ENCODE measurements at regions not wholly inside any gene's neighbourhood (a gene's known extent, or its start where the extent isn't known, plus 50 kb on each side); places are given as distances from the start of the nearest gene placed in this dataset.

DNA sequence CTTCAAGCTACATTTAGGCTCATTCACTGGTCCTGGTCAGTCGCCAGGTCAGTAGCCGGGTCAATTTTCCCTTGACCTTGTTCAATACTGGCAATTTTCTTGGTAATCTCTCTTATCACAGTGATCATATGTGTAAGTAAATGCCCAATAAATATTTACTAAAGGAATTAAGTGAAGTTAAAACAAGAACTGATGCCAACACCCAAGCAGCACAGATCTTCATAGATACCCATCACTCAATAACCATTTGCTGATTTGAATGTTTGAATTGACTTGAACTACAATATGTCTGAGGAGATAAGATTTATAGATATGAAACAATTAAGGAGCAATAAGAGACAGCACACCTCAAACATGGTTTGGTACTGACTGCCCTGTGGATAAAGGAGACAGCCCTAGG lies 100.8 kb upstream of the PREP start:
- no peaks in the 10 kb centered on the region for H3K79me1 ChIP-seq (replicated peaks; ENCODE audit: low read length, poor library complexity, severe bottlenecking)
- no peaks in the 10 kb centered on the region for H3K9me3 ChIP-seq (ENCODE audit: control insufficient read depth, low read length)
- no peak overlapping the region for H3K4me2 ChIP-seq (ENCODE audit: low read length, poor library complexity, severe bottlenecking)
- H3K27me3 ChIP-seq (ENCODE audit: control insufficient read depth in 1 of 2, insufficient read depth in 1 of 2, low read length in 2 of 2), result no peaks in the 10 kb centered on the region
- WGBS, result no CpG with 5 or more reads among the region's 2 CpGs
- no peak overlapping the region for H3K23ac ChIP-seq (ENCODE audit: low read length in 2 of 2)
- H2AK5ac ChIP-seq (ENCODE audit: low read length, severe bottlenecking), result no peak overlapping the region
- H3K9ac ChIP-seq (ENCODE audit: low read length), result no peak overlapping the region
- H2BK12ac ChIP-seq (ENCODE audit: low read length in 2 of 2), result no peak overlapping the region
- no peak overlapping the region for H4K8ac ChIP-seq (ENCODE audit: low read length)
- H2BK5ac ChIP-seq (ENCODE audit: low read depth, low read length, poor library complexity, severe bottlenecking), result no peak overlapping the region
- no peaks in the 10 kb centered on the region for H3K36me3 ChIP-seq (ENCODE audit: control insufficient read depth in 1 of 2, insufficient read depth in 2 of 2, low read depth in 1 of 2, low read length in 2 of 2)
- no peak overlapping the region for H3K18ac ChIP-seq (ENCODE audit: low read depth in 1 of 2, low read length in 2 of 2)
- no peak overlapping the region for H2AFZ ChIP-seq (ENCODE audit: low read depth, low read length)
- no peak overlapping the region for H4K91ac ChIP-seq (ENCODE audit: low read length)
- H3K4me3 ChIP-seq (ENCODE audit: insufficient read depth in 1 of 2, low read depth in 1 of 2, low read length in 2 of 2), result no peak overlapping the region
- H3K27ac ChIP-seq (ENCODE audit: low read length, poor library complexity, severe bottlenecking), result no peak overlapping the region
- no peak for DNase-seq
- H2BK120ac ChIP-seq (ENCODE audit: low read depth, low read length), result no peak overlapping the region
- no peak overlapping the region for H2BK15ac ChIP-seq (ENCODE audit: low read depth, poor library complexity, severe bottlenecking)
- H3K14ac ChIP-seq (ENCODE audit: low read length in 2 of 2), result no peak overlapping the region
- H3K4me1 ChIP-seq (ENCODE audit: control insufficient read depth, insufficient read depth, low read depth, low read length), result no peaks in the 10 kb centered on the region
- no peak overlapping the region for H3K4ac ChIP-seq (ENCODE audit: low read depth in 1 of 2, low read length in 2 of 2)

DNA sequence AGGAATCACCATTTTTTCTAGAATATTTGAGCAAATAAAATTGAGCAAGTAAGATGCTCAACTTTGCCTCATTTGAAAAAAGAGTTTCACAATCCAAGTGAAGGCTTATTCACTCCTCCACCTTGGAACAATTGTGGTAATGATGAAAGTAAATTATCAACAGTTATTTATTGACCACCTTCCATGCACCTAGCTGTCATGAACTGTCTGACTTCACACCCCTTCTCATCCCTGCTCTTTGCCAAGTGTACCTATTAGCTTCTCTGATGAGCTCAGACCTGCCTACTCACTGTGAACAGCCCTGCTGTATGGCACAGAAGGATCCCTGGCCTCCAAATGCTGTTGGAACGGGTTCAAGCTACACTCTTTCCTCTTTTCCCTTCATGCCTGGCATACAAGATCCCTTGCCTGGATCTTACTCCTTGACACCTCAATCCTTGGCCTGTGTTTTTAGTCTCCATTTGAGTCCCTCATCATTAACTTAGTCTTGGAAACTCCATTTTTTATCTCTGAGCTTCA lies 99.0 kb upstream of the PREP start:
- H3K4me2 ChIP-seq (ENCODE audit: low read length, poor library complexity, severe bottlenecking), result no peak overlapping the region
- no peak overlapping the region for H4K91ac ChIP-seq (ENCODE audit: low read length)
- H3K14ac ChIP-seq (ENCODE audit: low read length in 2 of 2), result no peak overlapping the region
- WGBS, result 96% methylated on average over 1 of the region's 1 CpG
- no peak overlapping the region for H2BK5ac ChIP-seq (ENCODE audit: low read depth, low read length, poor library complexity, severe bottlenecking)
- no peak overlapping the region for H3K9ac ChIP-seq (ENCODE audit: low read length)
- no peak overlapping the region for H3K4ac ChIP-seq (ENCODE audit: low read depth in 1 of 2, low read length in 2 of 2)
- no peak overlapping the region for H4K8ac ChIP-seq (ENCODE audit: low read length)
- no peaks in the 10 kb centered on the region for H3K9me3 ChIP-seq (ENCODE audit: control insufficient read depth, low read length)
- H3K27ac ChIP-seq (ENCODE audit: low read length, poor library complexity, severe bottlenecking), result no peak overlapping the region
- no peaks in the 10 kb centered on the region for H3K4me1 ChIP-seq (ENCODE audit: control insufficient read depth, insufficient read depth, low read depth, low read length)
- H3K23ac ChIP-seq (ENCODE audit: low read length in 2 of 2), result no peak overlapping the region
- H2AFZ ChIP-seq (ENCODE audit: low read depth, low read length), result no peak overlapping the region
- no peak overlapping the region for H2BK12ac ChIP-seq (ENCODE audit: low read length in 2 of 2)
- no peak overlapping the region for H2BK120ac ChIP-seq (ENCODE audit: low read depth, low read length)
- no peak overlapping the region for H3K4me3 ChIP-seq (ENCODE audit: insufficient read depth in 1 of 2, low read depth in 1 of 2, low read length in 2 of 2)
- H3K79me1 ChIP-seq (replicated peaks; ENCODE audit: low read length, poor library complexity, severe bottlenecking), result no peaks in the 10 kb centered on the region
- H3K36me3 ChIP-seq (ENCODE audit: control insufficient read depth in 1 of 2, insufficient read depth in 2 of 2, low read depth in 1 of 2, low read length in 2 of 2), result no peaks in the 10 kb centered on the region
- H3K18ac ChIP-seq (ENCODE audit: low read depth in 1 of 2, low read length in 2 of 2), result no peak overlapping the region
- no peak overlapping the region for H2AK5ac ChIP-seq (ENCODE audit: low read length, severe bottlenecking)
- DNase-seq, result no peak
- no peaks in the 10 kb centered on the region for H3K27me3 ChIP-seq (ENCODE audit: control insufficient read depth in 1 of 2, insufficient read depth in 1 of 2, low read length in 2 of 2)
- no peak overlapping the region for H2BK15ac ChIP-seq (ENCODE audit: low read depth, poor library complexity, severe bottlenecking)

DNA sequence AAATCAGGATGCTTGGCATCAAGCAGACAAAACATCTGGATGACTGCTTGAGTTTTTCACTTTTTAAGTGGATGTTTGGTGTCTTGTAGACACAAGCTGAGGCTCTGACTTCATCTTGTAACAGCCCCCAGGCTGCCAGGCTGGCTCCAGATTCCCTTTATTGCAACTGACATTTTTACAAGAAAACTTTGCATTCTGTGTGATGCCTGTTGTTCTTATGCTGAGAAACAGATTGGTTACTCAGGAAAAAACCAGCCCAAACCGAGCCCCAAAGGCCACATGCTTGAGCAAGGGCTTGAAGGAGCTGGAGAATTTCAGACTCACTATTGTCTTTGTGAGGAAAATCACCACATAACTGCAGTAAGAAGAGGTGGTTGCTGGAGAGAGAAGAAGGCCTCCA lies 98.4 kb upstream of the PREP start:
- no peak for DNase-seq
- no peak overlapping the region for H3K18ac ChIP-seq (ENCODE audit: low read depth in 1 of 2, low read length in 2 of 2)
- H2BK5ac ChIP-seq (ENCODE audit: low read depth, low read length, poor library complexity, severe bottlenecking), result no peak overlapping the region
- H3K9me3 ChIP-seq (ENCODE audit: control insufficient read depth, low read length), result no peaks in the 10 kb centered on the region
- no peak overlapping the region for H2AFZ ChIP-seq (ENCODE audit: low read depth, low read length)
- H2BK15ac ChIP-seq (ENCODE audit: low read depth, poor library complexity, severe bottlenecking), result no peak overlapping the region
- H4K8ac ChIP-seq (ENCODE audit: low read length), result no peak overlapping the region
- no peak overlapping the region for H4K91ac ChIP-seq (ENCODE audit: low read length)
- H3K79me1 ChIP-seq (replicated peaks; ENCODE audit: low read length, poor library complexity, severe bottlenecking), result no peaks in the 10 kb centered on the region
- no peak overlapping the region for H3K4me2 ChIP-seq (ENCODE audit: low read length, poor library complexity, severe bottlenecking)
- no peak overlapping the region for H3K14ac ChIP-seq (ENCODE audit: low read length in 2 of 2)
- no peak overlapping the region for H3K9ac ChIP-seq (ENCODE audit: low read length)
- H3K36me3 ChIP-seq (ENCODE audit: control insufficient read depth in 1 of 2, insufficient read depth in 2 of 2, low read depth in 1 of 2, low read length in 2 of 2), result no peaks in the 10 kb centered on the region
- no peak overlapping the region for H3K4me3 ChIP-seq (ENCODE audit: insufficient read depth in 1 of 2, low read depth in 1 of 2, low read length in 2 of 2)
- no peak overlapping the region for H3K23ac ChIP-seq (ENCODE audit: low read length in 2 of 2)
- H3K27me3 ChIP-seq (ENCODE audit: control insufficient read depth in 1 of 2, insufficient read depth in 1 of 2, low read length in 2 of 2), result no peaks in the 10 kb centered on the region
- 100% methylated on average over 1 of the region's 1 CpG for WGBS
- H2BK120ac ChIP-seq (ENCODE audit: low read depth, low read length), result no peak overlapping the region
- no peak overlapping the region for H2AK5ac ChIP-seq (ENCODE audit: low read length, severe bottlenecking)
- H3K4ac ChIP-seq (ENCODE audit: low read depth in 1 of 2, low read length in 2 of 2), result no peak overlapping the region
- H3K4me1 ChIP-seq (ENCODE audit: control insufficient read depth, insufficient read depth, low read depth, low read length), result no peaks in the 10 kb centered on the region
- H3K27ac ChIP-seq (ENCODE audit: low read length, poor library complexity, severe bottlenecking), result no peak overlapping the region
- H2BK12ac ChIP-seq (ENCODE audit: low read length in 2 of 2), result no peak overlapping the region

DNA sequence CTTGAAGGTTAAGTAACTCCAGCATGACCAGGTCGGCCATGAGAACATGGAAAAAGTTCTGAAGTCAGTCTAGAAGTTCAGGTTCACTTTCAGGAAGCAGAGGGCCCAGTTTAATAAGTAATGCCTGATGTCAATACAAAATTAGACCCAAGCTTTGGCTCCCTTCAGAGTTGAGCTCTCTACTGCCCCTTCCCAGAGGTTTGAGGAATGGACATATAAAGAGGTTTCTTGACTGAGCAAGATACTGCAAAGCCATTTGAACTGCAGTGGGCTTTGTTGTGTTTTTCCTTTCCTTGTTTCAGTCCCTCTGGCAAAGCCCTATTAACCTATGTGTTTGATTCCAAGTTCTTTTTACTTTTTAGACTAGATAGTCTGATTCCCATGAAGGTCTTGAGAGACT lies 97.8 kb upstream of the PREP start:
- Histone ChIP-seq H3K9ac (ENCODE audit: low read length) (no peak overlapping the region), H2AFZ (ENCODE audit: low read depth, low read length) (no peak overlapping the region), H2AK5ac (ENCODE audit: low read length, severe bottlenecking) (no peak overlapping the region), H3K9me3 (ENCODE audit: control insufficient read depth, low read length) (no peaks in the 10 kb centered on the region), H2BK15ac (ENCODE audit: low read depth, poor library complexity, severe bottlenecking) (no peak overlapping the region), H2BK120ac (ENCODE audit: low read depth, low read length) (no peak overlapping the region), H3K4me3 (ENCODE audit: insufficient read depth in 1 of 2, low read depth in 1 of 2, low read length in 2 of 2) (no peak overlapping the region), H2BK12ac (ENCODE audit: low read length in 2 of 2) (no peak overlapping the region), H2BK5ac (ENCODE audit: low read depth, low read length, poor library complexity, severe bottlenecking) (no peak overlapping the region), H4K8ac (ENCODE audit: low read length) (no peak overlapping the region), H3K23ac (ENCODE audit: low read length in 2 of 2) (no peak overlapping the region), H3K4me1 (ENCODE audit: control insufficient read depth, insufficient read depth, low read depth, low read length) (no peaks in the 10 kb centered on the region), H3K18ac (ENCODE audit: low read depth in 1 of 2, low read length in 2 of 2) (no peak overlapping the region), H3K14ac (ENCODE audit: low read length in 2 of 2) (no peak overlapping the region), H3K27ac (ENCODE audit: low read length, poor library complexity, severe bottlenecking) (no peak overlapping the region), H3K4me2 (ENCODE audit: low read length, poor library complexity, severe bottlenecking) (no peak overlapping the region), H4K91ac (ENCODE audit: low read length) (no peak overlapping the region), H3K36me3 (ENCODE audit: control insufficient read depth in 1 of 2, insufficient read depth in 2 of 2, low read depth in 1 of 2, low read length in 2 of 2) (no peaks in the 10 kb centered on the region), H3K27me3 (ENCODE audit: control insufficient read depth in 1 of 2, insufficient read depth in 1 of 2, low read length in 2 of 2) (no peaks in the 10 kb centered on the region), H3K79me1 (replicated peaks; ENCODE audit: low read length, poor library complexity, severe bottlenecking) (no peaks in the 10 kb centered on the region), H3K4ac (ENCODE audit: low read depth in 1 of 2, low read length in 2 of 2) (no peak overlapping the region)
- WGBS, result 59% methylated on average over 1 of the region's 1 CpG
- no peak for DNase-seq

All from mesenchymal stem cell (in vitro differentiated cells and primary cell).